DOHH2 (cell line): ENCODE measurements at regions not wholly inside any gene's neighbourhood (a gene's known extent, or its start where the extent isn't known, plus 50 kb on each side); places are given as distances from the start of the nearest gene placed in this dataset.

Experiments
- H3F3A ChIP-seq: fragments of 200-600 bp; sonication (generic), shearing (Covaris generic); 2 replicates; pipeline ENCODE4 v1.6.0; 2016; ENCODE audit warnings: antibody characterized with exemption, mild to moderate bottlenecking; ENCODE audit not compliant: control insufficient read depth, insufficient read depth
- H3K27ac ChIP-seq: fragments of 200-600 bp; sonication (generic); 2 replicates; pipeline ENCODE4 v1.5.1; 2014; ENCODE audit warnings: low read depth, mild to moderate bottlenecking, low read length, moderate library complexity
- H3K27me3 ChIP-seq: fragments of 200-600 bp; sonication (generic); 2 replicates; pipeline ENCODE4 v1.6.1; 2014; ENCODE audit warnings: mild to moderate bottlenecking, low read length, mixed read lengths; ENCODE audit not compliant: control insufficient read depth
- H3K36me3 ChIP-seq: fragments of 200-600 bp; sonication (generic); 2 replicates; pipeline ENCODE4 v1.6.1; 2014; ENCODE audit warnings: mild to moderate bottlenecking, low read length, moderate library complexity, mixed read lengths; ENCODE audit not compliant: control insufficient read depth
- H3K4me1 ChIP-seq: fragments of 200-600 bp; sonication (generic); 2 replicates; pipeline ENCODE4 v1.6.1; 2014; ENCODE audit warnings: mild to moderate bottlenecking, low read length, mixed read lengths; ENCODE audit not compliant: control insufficient read depth
- H3K4me2 ChIP-seq: fragments of 200-600 bp; sonication (generic); 2 replicates; pipeline ENCODE4 v1.6.0; 2014; ENCODE audit warnings: mild to moderate bottlenecking, low read length, moderate library complexity
- H3K4me3 ChIP-seq: fragments of 200-600 bp; sonication (generic); 2 replicates; pipeline ENCODE4 v1.5.1; 2014; ENCODE audit warnings: mild to moderate bottlenecking, low read length, mixed read lengths
- H3K79me2 ChIP-seq: fragments of 200-600 bp; sonication (generic); 2 replicates; pipeline ENCODE4 v1.6.1; 2014; ENCODE audit warnings: mild to moderate bottlenecking, low read length, mixed read lengths; ENCODE audit not compliant: control insufficient read depth
- H3K9me2 ChIP-seq: fragments of 200-600 bp; sonication (generic); replicated peaks from 2 replicates; pipeline ENCODE4 v1.6.1; 2014; ENCODE audit warnings: mild to moderate bottlenecking, low read length, mixed read lengths; ENCODE audit not compliant: control insufficient read depth
- H3K9me3 ChIP-seq: fragments of 200-600 bp; sonication (generic); 2 replicates; pipeline ENCODE4 v1.6.1; 2014; ENCODE audit warnings: antibody characterized with exemption, low read length, mixed read lengths; ENCODE audit not compliant: control insufficient read depth, insufficient read depth
- H4K20me1 ChIP-seq: fragments of 200-600 bp; sonication (generic); 2 replicates; pipeline ENCODE4 v1.6.0; 2014; ENCODE audit warnings: low read depth, mild to moderate bottlenecking, antibody characterized with exemption, low read length, moderate library complexity; ENCODE audit not compliant: control insufficient read depth, insufficient read depth
- EZH2phosphoT487 ChIP-seq: fragments of 200-600 bp; sonication (generic); IDR thresholded peaks from 2 replicates; pipeline ENCODE4 v1.6.1; 2017; ENCODE audit warnings: borderline replicate concordance, mild to moderate bottlenecking, antibody characterized with exemption, low read length, moderate library complexity, mixed read lengths
- TF ChIP-seq, protein P1 (sequence below): fragments of 200-600 bp; sonication (generic); IDR thresholded peaks from one replicate; pipeline ENCODE4 v1.5.1; 2014; ENCODE audit warnings: antibody characterized with exemption, mild to moderate bottlenecking, low read depth, low read length; ENCODE audit not compliant: poor library complexity, severe bottlenecking

DNA sequence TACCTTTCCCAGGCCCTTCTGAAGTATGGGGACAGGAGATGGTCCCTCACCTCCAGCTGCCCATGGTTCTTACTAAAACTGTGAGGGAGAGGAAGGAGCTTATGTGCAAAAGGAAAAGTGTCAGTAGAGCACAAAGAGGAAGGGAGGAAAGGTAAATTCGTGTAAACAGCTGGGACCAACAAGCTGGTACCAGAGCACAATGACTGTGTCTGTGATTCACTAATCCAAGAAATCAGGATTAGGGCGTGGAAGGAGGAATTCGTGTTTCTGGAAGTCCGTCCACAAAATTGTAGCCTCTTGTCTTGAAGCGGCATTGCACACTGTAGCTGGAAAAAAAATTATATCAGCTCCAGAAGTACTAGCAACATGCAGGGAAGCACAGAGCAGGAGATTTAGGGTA is 129.0 kb upstream of the RREB1 start:
- Histone ChIP-seq H3K4me2 (no peak overlapping the region), H3K36me3 (no peaks in the 10 kb centered on the region), H3K27me3 (0 out of 2 replicates have a peak, but pooled peaks cover 2% of the 10 kb centered on the region), H3K9me2 (no peaks in the 10 kb centered on the region), H3K27ac (no peak overlapping the region), H3K4me3 (no peak overlapping the region), H3F3A (no peaks in the 10 kb centered on the region), H3K79me2 (no peaks in the 10 kb centered on the region), H3K4me1 (no peaks in the 10 kb centered on the region), H4K20me1 (no peaks in the 10 kb centered on the region), H3K9me3 (no peaks in the 10 kb centered on the region)
- TF ChIP-seq, protein P1, sequence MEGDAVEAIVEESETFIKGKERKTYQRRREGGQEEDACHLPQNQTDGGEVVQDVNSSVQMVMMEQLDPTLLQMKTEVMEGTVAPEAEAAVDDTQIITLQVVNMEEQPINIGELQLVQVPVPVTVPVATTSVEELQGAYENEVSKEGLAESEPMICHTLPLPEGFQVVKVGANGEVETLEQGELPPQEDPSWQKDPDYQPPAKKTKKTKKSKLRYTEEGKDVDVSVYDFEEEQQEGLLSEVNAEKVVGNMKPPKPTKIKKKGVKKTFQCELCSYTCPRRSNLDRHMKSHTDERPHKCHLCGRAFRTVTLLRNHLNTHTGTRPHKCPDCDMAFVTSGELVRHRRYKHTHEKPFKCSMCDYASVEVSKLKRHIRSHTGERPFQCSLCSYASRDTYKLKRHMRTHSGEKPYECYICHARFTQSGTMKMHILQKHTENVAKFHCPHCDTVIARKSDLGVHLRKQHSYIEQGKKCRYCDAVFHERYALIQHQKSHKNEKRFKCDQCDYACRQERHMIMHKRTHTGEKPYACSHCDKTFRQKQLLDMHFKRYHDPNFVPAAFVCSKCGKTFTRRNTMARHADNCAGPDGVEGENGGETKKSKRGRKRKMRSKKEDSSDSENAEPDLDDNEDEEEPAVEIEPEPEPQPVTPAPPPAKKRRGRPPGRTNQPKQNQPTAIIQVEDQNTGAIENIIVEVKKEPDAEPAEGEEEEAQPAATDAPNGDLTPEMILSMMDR = no peak
- TF ChIP-seq EZH2phosphoT487 = no peak

DNA sequence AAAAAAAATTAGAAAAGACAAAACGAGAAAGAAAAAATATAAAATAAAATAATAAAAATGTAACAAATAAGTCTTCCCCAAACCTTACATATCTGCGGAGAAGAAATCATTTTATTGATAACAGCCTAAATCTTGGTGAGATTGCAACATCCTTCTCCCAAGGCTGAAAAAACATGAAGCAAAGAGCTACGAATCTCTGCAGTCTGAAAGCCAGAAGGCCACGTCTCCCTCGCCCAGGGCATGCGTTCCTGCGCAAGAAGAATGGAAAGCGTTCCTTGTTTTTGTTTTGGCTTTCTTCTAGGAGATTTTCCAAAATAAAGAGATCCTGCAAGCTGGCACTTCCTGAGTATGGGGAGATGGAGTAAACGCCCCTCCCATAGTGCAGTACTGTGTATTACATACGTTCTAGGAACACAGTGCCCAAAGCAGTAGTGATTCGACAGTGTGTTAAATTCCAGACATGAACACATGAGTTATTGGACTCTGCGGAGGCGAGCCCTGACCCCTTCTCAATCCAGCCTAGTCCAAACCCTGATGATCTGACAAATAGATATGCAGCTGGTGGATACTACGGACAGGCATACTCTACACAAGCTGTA is 126.7 kb upstream of the RREB1 start:
- Histone ChIP-seq H4K20me1 (no peaks in the 10 kb centered on the region), H3K27me3 (0 out of 2 replicates have a peak, but pooled peaks cover 2% of the 10 kb centered on the region), H3K4me1 (no peaks in the 10 kb centered on the region), H3K4me2 (no peak overlapping the region), H3K27ac (no peak overlapping the region), H3F3A (no peaks in the 10 kb centered on the region), H3K36me3 (no peaks in the 10 kb centered on the region), H3K9me3 (no peaks in the 10 kb centered on the region), H3K79me2 (no peaks in the 10 kb centered on the region), H3K4me3 (no peak overlapping the region), H3K9me2 (no peaks in the 10 kb centered on the region)
- TF ChIP-seq, protein P1 = no peak
- no peak for TF ChIP-seq EZH2phosphoT487

DNA sequence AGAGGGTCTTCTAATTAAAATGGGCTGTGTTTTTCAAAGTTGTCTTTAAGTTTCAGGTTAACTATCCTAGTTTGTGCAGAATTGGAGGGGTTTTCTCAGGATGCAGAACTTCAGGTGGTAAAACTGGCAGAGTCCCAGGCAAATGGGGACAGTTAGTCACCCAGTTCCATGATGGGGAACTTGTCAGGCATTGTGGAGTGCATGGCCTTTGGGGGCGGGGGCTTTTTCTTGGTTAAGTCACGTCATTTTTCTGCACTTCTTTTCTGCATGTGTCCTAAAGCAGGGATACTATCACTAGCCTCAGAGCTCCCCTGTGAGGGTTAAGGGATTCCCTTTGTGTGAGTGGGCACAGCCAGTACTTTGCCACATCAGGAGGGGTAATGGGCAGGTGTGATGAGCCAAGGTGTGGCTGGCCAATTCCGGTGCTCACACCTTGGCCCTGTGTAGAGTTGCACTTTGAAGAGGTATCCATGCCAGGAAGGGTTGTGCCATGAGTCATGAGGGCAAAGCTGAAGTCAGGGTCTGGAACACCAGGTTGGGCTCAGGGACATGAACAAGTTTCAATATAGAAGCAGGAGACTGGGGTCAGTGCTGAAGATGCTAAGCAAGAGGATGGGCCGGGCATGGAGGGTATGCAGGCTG is 126.0 kb upstream of the RREB1 start:
- Histone ChIP-seq H3K4me2 (no peak overlapping the region), H3K9me2 (no peaks in the 10 kb centered on the region), H3K9me3 (no peaks in the 10 kb centered on the region), H3K4me3 (no peak overlapping the region), H3K27me3 (0 out of 2 replicates have a peak, but pooled peaks cover 2% of the 10 kb centered on the region), H4K20me1 (no peaks in the 10 kb centered on the region), H3K79me2 (no peaks in the 10 kb centered on the region), H3K36me3 (no peaks in the 10 kb centered on the region), H3K4me1 (no peaks in the 10 kb centered on the region), H3K27ac (no peak overlapping the region), H3F3A (no peaks in the 10 kb centered on the region)
- TF ChIP-seq, protein P1 = no peak
- TF ChIP-seq EZH2phosphoT487 = no peak
